WTC11 (cell line): ENCODE measurements at regions not wholly inside any gene's neighbourhood (a gene's known extent, or its start where the extent isn't known, plus 50 kb on each side); places are given as distances from the start of the nearest gene placed in this dataset.

Experiments used
- ATAC-seq: fragments of 200-7000 bp; cut with Tn5 transposase; 2 replicates; pipeline ENCODE4 v1.10.0; 2021; ENCODE audit warnings: mild to moderate bottlenecking, moderate library complexity
- CTCF ChIA-PET: fragments of 300-600 bp; sonication (Branson Sonifier 250); formaldehyde crosslinking; loops from one replicate; lab custom pipeline; 2021; ENCODE audit warnings: antibody characterized with exemption; lab: Charles Lee
- POLR2A ChIA-PET: fragments of 350-600 bp; sonication (Branson Sonifier 250); formaldehyde crosslinking; loops from one replicate; lab custom pipeline; 2021; ENCODE audit warnings: antibody characterized with exemption; lab: Charles Lee
- DNase-seq: peaks from one replicate; pipeline ENCODE4 v3.0.0; 2021; ENCODE audit warnings: low spot score
- H3K27ac Mint-ChIP-seq: 2 replicates; pipeline ENCODE4 v1.8.0; 2021; ENCODE audit warnings: mixed read lengths
- H3K27me3 Mint-ChIP-seq: 2 replicates; pipeline ENCODE4 v1.8.0; 2021; ENCODE audit warnings: low read depth, mild to moderate bottlenecking, moderate library complexity, mixed read lengths
- H3K36me3 Mint-ChIP-seq: 2 replicates; pipeline ENCODE4 v1.8.0; 2021; ENCODE audit warnings: mixed read lengths
- H3K4me1 Mint-ChIP-seq: 2 replicates; pipeline ENCODE4 v1.8.0; 2022; ENCODE audit warnings: mixed read lengths
- H3K4me3 Mint-ChIP-seq: 2 replicates; pipeline ENCODE4 v1.8.0; 2021; ENCODE audit warnings: mild to moderate bottlenecking, moderate library complexity, mixed read lengths
- H3K9me3 Mint-ChIP-seq: 2 replicates; pipeline ENCODE4 v1.8.0; 2021; ENCODE audit warnings: mixed read lengths
- CTCF ChIP-seq: fragments of 200-600 bp; IDR thresholded peaks from 2 replicates; pipeline ENCODE4 v1.8.0; 2022; ENCODE audit warnings: antibody characterized with exemption
- E2F4 ChIP-seq: sonication (generic); formaldehyde crosslinking; IDR thresholded peaks from 2 replicates; pipeline ENCODE4 v1.8.1; 2022; ENCODE audit warnings: low read depth, mild to moderate bottlenecking, moderate library complexity, missing genetic modification reagents, borderline replicate concordance
- FOXK1 ChIP-seq: sonication (generic); formaldehyde crosslinking; IDR thresholded peaks from 2 replicates; pipeline ENCODE4 v1.8.0; 2022; ENCODE audit warnings: mild to moderate bottlenecking, moderate library complexity, missing genetic modification reagents
- GABPB1 ChIP-seq: sonication (generic); formaldehyde crosslinking; IDR thresholded peaks from 2 replicates; pipeline ENCODE4 v1.8.1; 2023; ENCODE audit warnings: mild to moderate bottlenecking, missing genetic modification reagents
- KAT7 ChIP-seq: sonication (generic); formaldehyde crosslinking; IDR thresholded peaks from 2 replicates; pipeline ENCODE4 v1.8.1; 2023; ENCODE audit warnings: missing genetic modification reagents, mild to moderate bottlenecking, borderline replicate concordance
- NFATC4 ChIP-seq: fragments of 250-450 bp; sonication (Bioruptor Pico); IDR thresholded peaks from 2 replicates; pipeline ENCODE4 v1.9.0; 2021; ENCODE audit warnings: mild to moderate bottlenecking
- NFE2L1 ChIP-seq: sonication (generic); formaldehyde crosslinking; IDR thresholded peaks from 2 replicates; pipeline ENCODE4 v1.8.1; 2023; ENCODE audit warnings: missing genetic modification reagents
- SOX15 ChIP-seq: fragments of 250-450 bp; sonication (Bioruptor Pico); IDR thresholded peaks from 2 replicates; pipeline ENCODE4 v1.9.0; 2021; ENCODE audit warnings: mild to moderate bottlenecking
- STAT6 ChIP-seq: sonication (generic); formaldehyde crosslinking; conservative IDR thresholded peaks from 2 replicates; pipeline ENCODE4 v1.8.1; 2023; ENCODE audit warnings: mild to moderate bottlenecking, low read depth, missing genetic modification reagents, moderate library complexity
- TP53 ChIP-seq: sonication (generic); formaldehyde crosslinking; IDR thresholded peaks from 2 replicates; pipeline ENCODE4 v1.8.1; 2023; ENCODE audit warnings: mild to moderate bottlenecking, missing genetic modification reagents
- ZNF671 ChIP-seq: fragments of 250-450 bp; sonication (Bioruptor Pico); IDR thresholded peaks from 2 replicates; pipeline ENCODE4 v1.8.0; 2021; ENCODE audit warnings: mild to moderate bottlenecking
- TF ChIP-seq, protein P1 (sequence below): sonication (generic); formaldehyde crosslinking; IDR thresholded peaks from 2 replicates; pipeline ENCODE4 v1.8.1; 2022; ENCODE audit warnings: mild to moderate bottlenecking, moderate library complexity, missing genetic modification reagents
- TF ChIP-seq, protein P2 (sequence below): sonication (generic); formaldehyde crosslinking; IDR thresholded peaks from 2 replicates; pipeline ENCODE4 v1.8.1; 2023; ENCODE audit warnings: mild to moderate bottlenecking, missing genetic modification reagents, moderate library complexity
- TF ChIP-seq, protein P3 (sequence below): sonication (generic); formaldehyde crosslinking; IDR thresholded peaks from 2 replicates; pipeline ENCODE4 v1.8.1; 2023; ENCODE audit warnings: mild to moderate bottlenecking, missing genetic modification reagents, borderline replicate concordance

DNA sequence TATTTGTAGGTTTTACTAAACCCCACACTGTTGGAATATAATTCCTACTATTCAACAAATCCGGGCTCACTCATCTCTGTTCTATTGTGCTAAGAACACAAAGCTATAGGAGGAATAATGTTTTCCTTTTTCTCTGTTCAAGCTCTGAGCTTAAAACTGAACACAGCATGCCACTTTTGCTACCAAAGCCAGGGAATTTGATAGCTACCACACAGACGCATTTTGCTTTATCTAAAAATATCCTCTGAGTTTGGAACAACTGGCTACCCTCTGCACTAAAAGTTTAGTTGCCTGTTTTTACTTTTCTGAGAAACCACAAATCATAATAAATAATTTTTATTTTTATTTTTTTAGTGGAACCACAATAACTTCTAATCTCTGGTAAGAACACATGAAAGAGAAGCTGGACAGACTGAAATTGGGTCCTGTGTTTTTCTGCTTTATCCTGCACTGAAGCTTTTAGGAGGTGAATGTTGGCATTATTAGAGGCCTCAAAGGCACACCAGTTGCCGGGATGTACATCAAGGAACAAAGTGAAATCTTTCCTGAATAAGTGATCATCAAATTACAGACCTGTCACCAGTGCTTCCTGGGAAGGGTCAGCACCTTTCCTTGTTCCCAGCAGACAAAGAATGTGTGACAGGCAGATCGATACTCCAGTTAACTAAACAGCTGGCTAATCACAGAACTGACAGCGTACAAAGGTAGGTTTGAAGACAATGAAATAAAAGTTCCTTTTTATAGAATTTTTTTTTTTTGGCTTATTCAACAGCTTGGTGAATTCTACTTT lies 523.2 kb upstream of the TENM4 start:
- CTCF ChIA-PET, result interaction anchor here (1.3 kb wide), 1 partner anchor 9 kb away, joined by 3 read pairs; no protein-coding TSS in a partner anchor
- Mint-ChIP-seq H3K27ac (no peak overlapping the region), H3K36me3 (peaks cover 10% of the 10 kb centered on the region), H3K4me3 (no peak overlapping the region), H3K9me3 (peaks cover 16% of the 10 kb centered on the region), H3K27me3 (peaks cover 2% of the 10 kb centered on the region; the same call in 1 of the 2 replicates), H3K4me1 (no peaks in the 10 kb centered on the region)
- ATAC-seq (no peak), DNase-seq (no peak)
- TF ChIP-seq STAT6 (no peak), E2F4 (CRISPR knock-in tag) (no peak), NFE2L1 (CRISPR knock-in tag) (no peak), KAT7 (CRISPR knock-in tag) (no peak), GABPB1 (CRISPR knock-in tag) (no peak), TP53 (CRISPR knock-in tag) (no peak), FOXK1 (CRISPR knock-in tag) (no peak), ZNF671 (no peak), NFATC4 (CRISPR knock-in tag) (no peak), SOX15 (CRISPR knock-in tag) (no peak), CTCF (no peak)
- TF ChIP-seq, protein P1, sequence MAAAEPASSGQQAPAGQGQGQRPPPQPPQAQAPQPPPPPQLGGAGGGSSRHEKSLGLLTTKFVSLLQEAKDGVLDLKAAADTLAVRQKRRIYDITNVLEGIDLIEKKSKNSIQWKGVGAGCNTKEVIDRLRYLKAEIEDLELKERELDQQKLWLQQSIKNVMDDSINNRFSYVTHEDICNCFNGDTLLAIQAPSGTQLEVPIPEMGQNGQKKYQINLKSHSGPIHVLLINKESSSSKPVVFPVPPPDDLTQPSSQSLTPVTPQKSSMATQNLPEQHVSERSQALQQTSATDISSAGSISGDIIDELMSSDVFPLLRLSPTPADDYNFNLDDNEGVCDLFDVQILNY (CRISPR knock-in tag), result no peak
- TF ChIP-seq, protein P2, sequence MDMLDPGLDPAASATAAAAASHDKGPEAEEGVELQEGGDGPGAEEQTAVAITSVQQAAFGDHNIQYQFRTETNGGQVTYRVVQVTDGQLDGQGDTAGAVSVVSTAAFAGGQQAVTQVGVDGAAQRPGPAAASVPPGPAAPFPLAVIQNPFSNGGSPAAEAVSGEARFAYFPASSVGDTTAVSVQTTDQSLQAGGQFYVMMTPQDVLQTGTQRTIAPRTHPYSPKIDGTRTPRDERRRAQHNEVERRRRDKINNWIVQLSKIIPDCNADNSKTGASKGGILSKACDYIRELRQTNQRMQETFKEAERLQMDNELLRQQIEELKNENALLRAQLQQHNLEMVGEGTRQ (CRISPR knock-in tag), result no peak
- TF ChIP-seq, protein P3, sequence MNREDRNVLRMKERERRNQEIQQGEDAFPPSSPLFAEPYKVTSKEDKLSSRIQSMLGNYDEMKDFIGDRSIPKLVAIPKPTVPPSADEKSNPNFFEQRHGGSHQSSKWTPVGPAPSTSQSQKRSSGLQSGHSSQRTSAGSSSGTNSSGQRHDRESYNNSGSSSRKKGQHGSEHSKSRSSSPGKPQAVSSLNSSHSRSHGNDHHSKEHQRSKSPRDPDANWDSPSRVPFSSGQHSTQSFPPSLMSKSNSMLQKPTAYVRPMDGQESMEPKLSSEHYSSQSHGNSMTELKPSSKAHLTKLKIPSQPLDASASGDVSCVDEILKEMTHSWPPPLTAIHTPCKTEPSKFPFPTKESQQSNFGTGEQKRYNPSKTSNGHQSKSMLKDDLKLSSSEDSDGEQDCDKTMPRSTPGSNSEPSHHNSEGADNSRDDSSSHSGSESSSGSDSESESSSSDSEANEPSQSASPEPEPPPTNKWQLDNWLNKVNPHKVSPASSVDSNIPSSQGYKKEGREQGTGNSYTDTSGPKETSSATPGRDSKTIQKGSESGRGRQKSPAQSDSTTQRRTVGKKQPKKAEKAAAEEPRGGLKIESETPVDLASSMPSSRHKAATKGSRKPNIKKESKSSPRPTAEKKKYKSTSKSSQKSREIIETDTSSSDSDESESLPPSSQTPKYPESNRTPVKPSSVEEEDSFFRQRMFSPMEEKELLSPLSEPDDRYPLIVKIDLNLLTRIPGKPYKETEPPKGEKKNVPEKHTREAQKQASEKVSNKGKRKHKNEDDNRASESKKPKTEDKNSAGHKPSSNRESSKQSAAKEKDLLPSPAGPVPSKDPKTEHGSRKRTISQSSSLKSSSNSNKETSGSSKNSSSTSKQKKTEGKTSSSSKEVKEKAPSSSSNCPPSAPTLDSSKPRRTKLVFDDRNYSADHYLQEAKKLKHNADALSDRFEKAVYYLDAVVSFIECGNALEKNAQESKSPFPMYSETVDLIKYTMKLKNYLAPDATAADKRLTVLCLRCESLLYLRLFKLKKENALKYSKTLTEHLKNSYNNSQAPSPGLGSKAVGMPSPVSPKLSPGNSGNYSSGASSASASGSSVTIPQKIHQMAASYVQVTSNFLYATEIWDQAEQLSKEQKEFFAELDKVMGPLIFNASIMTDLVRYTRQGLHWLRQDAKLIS (CRISPR knock-in tag), result no peak
- POLR2A ChIA-PET, result no interaction called here
